Gastroesophageal sphincter (tissue), 4 donors: ENCODE measurements at regions not wholly inside any gene's neighbourhood (a gene's known extent, or its start where the extent isn't known, plus 50 kb on each side); places are given as distances from the start of the nearest gene placed in this dataset.

ENCODE experiments used
- ATAC-seq: fragments of 150-250 bp; one replicate; pipeline ENCODE4 v1.9.1; 2016; ENCODE audit warnings: mild to moderate bottlenecking, moderate library complexity
- H3K27ac ChIP-seq, 4 donors: fragments of 200-600 bp; sonication (generic) in 3 of 4; 1 replicate in 3 of 4; 2 replicates in 1 of 4; pipeline ENCODE4 v1.5.1; 2016 to 2019
- H3K27me3 ChIP-seq: fragments of 200-600 bp; sonication (generic); one replicate; pipeline ENCODE4 v1.5.1; 2019
- H3K36me3 ChIP-seq, 2 donors: fragments of 200-600 bp; sonication (generic); one replicate each; pipeline ENCODE4 v1.5.1; 2019; ENCODE audit warnings: control low read depth in 1 of 2
- H3K4me1 ChIP-seq, 3 donors: fragments of 200-600 bp; sonication (generic); 1 replicate in 2 of 3; 2 replicates in 1 of 3; pipeline ENCODE4 v1.5.1; 2016 to 2019; ENCODE audit warnings: control low read depth in 2 of 3
- H3K4me3 ChIP-seq, 2 donors: fragments of 200-600 bp; sonication (generic); one replicate each; pipeline ENCODE4 v1.5.1; 2019; ENCODE audit warnings: mild to moderate bottlenecking in 1 of 2, moderate library complexity in 1 of 2
- H3K9me3 ChIP-seq, 3 donors: fragments of 200-600 bp; sonication (generic); one replicate each; pipeline ENCODE4 v1.5.1; 2017 to 2019; ENCODE audit warnings: control low read depth in 2 of 3
- EP300 ChIP-seq: sonication (generic); formaldehyde crosslinking; IDR thresholded peaks from one replicate; pipeline ENCODE4 v1.6.1; 2017; ENCODE audit warnings: antibody characterized with exemption, mild to moderate bottlenecking
- POLR2A ChIP-seq, 2 donors: fragments of 450-650 bp; IDR thresholded peaks; one replicate each; pipeline ENCODE4 v1.6.1; 2017; ENCODE audit warnings: antibody characterized with exemption in 2 of 2, mild to moderate bottlenecking in 2 of 2, moderate library complexity in 1 of 2
- POLR2AphosphoS5 ChIP-seq: sonication (generic); formaldehyde crosslinking; IDR thresholded peaks from one replicate; pipeline ENCODE4 v1.6.1; 2017; ENCODE audit warnings: antibody characterized with exemption
- WGBS, 2 donors: methylation state at CpG; one replicate each; pipeline ENCODE4 v1.1.5; 2018; ENCODE audit warnings: low coverage in 1 of 2; 5-methylcytosine and 5-hydroxymethylcytosine counted together
- TF ChIP-seq, protein P1 (sequence below), 4 experiments: fragments of 200-600 bp in 2 of 4; fragments of 450-650 bp in 2 of 4; sonication (generic) in 1 of 4; IDR thresholded peaks; one replicate each; pipeline ENCODE4 v1.5.1; 2017 to 2019; ENCODE audit warnings: antibody characterized with exemption in 4 of 4, mild to moderate bottlenecking in 2 of 4, moderate library complexity in 2 of 4

DNA sequence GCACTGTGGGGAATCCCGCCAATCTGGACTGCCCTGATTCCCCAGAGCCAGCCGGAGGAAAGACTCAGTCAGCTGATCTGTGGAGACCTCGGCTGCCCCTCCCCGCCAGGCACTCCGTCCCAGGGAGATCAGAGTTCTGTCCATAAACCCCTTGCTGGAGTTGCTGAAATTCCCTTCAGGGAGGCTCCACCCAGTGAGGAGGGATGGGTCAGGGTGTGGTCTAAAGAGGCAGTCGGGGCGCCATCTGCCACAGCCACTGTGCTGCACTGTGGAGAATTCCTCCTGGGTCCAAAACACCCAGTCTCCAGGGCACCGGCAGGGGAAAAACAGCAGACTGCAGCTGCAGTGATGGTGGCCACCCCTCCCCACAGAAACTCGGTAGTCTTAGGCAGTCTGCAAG, 1922.3 kb upstream of the FLRT2 start:
- H3K27me3 ChIP-seq, result no peaks in the 10 kb centered on the region
- no peak for ATAC-seq
- no peaks in the 10 kb centered on the region for H3K36me3 ChIP-seq
- WGBS, 2 donors, result no CpG with 5 or more reads among the region's 9 CpGs
- no peaks in the 10 kb centered on the region for H3K4me1 ChIP-seq
- H3K27ac ChIP-seq, result no peak overlapping the region
- no peak overlapping the region for H3K4me3 ChIP-seq
- TF ChIP-seq, protein P1, sequence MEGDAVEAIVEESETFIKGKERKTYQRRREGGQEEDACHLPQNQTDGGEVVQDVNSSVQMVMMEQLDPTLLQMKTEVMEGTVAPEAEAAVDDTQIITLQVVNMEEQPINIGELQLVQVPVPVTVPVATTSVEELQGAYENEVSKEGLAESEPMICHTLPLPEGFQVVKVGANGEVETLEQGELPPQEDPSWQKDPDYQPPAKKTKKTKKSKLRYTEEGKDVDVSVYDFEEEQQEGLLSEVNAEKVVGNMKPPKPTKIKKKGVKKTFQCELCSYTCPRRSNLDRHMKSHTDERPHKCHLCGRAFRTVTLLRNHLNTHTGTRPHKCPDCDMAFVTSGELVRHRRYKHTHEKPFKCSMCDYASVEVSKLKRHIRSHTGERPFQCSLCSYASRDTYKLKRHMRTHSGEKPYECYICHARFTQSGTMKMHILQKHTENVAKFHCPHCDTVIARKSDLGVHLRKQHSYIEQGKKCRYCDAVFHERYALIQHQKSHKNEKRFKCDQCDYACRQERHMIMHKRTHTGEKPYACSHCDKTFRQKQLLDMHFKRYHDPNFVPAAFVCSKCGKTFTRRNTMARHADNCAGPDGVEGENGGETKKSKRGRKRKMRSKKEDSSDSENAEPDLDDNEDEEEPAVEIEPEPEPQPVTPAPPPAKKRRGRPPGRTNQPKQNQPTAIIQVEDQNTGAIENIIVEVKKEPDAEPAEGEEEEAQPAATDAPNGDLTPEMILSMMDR (IDR thresholded peaks at IDR 0.05), result no peak
- peaks cover 0 to 10% (median 0%) of the 10 kb centered on the region in 3 donors for H3K9me3 ChIP-seq

DNA sequence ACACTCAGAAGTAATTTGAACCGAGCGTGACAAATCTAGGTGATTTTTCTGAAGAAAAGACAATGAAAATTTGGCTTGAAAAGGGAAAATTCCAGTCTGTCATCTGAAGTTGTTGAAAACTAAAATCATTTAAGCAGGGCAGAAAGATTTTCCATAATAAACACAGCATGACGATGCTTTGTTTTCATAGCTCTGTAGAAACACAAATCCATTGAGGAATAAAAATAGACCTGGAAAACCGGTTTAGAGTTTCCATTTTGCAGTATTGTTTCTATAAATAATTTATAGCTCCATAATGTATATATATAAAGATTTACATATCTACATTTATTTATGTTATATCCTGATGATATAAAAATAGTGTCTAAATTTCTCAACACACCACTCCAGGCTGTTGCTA, 1918.5 kb upstream of the FLRT2 start:
- Histone ChIP-seq H3K9me3 (no peaks in the 10 kb centered on the region), H3K4me1 (no peaks in the 10 kb centered on the region), H3K4me3 (no peak overlapping the region), H3K36me3 (no peaks in the 10 kb centered on the region), H3K27me3 (no peaks in the 10 kb centered on the region), H3K27ac (no peak overlapping the region)
- TF ChIP-seq POLR2AphosphoS5, result no peak
- TF ChIP-seq POLR2A (IDR thresholded peaks at IDR 0.05), result no peak
- TF ChIP-seq, protein P1 (IDR thresholded peaks at IDR 0.05), result no peak
- no peak for TF ChIP-seq EP300
- ATAC-seq, result no peak
- WGBS, 2 donors, result 30 to 40% methylated on average over 4 of the region's 4 CpGs

DNA sequence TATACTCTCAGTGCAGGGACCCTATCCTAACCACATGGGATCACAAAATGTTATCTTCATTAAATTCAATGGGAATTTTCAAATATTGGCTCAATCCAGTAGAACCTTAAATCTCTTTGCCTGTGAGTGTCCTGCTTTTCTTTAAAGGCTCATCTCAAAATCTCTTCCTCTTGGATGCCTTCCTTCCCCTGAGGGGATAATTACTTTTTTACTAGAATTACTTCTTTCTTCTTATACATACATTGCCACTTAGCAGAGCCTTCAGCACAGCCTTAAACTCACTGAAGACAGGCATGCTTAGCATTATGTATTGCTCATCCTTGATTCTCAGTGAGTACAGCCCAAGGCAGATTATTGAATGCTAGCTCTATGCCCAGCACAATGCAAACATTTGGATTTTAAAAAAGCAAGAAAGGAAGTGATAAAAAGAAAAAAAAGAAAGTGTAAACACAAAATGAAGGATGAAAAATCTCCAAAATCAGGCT, 1918.0 kb upstream of the FLRT2 start:
- Histone ChIP-seq H3K36me3 (no peaks in the 10 kb centered on the region), H3K27me3 (no peaks in the 10 kb centered on the region), H3K27ac (no peak overlapping the region), H3K9me3 (no peaks in the 10 kb centered on the region), H3K4me1 (no peaks in the 10 kb centered on the region), H3K4me3 (no peak overlapping the region)
- no peak for ATAC-seq
- TF ChIP-seq POLR2AphosphoS5 (no peak), EP300 (no peak), POLR2A (IDR thresholded peaks at IDR 0.05) (no peak)

DNA sequence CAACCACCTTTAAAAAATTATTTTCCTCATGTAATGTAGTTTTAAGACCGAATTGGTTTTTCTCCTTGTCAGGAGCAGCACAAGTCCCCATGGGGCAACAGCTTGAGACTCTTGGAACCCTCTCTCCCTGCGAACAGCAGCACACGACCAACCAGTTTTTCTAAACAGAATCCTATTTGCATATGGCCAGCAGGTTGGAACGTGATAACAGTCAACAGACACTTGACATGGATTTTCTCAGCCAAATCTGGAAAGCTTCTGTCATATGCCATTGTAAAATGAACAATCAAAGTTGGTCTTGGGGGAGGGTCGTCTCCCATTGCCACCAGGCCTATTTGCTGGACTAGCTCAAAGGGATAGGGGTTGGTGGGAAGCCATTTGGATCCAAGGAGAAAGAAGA, 1915.0 kb upstream of the FLRT2 start:
- no peaks in the 10 kb centered on the region for H3K9me3 ChIP-seq
- H3K27me3 ChIP-seq, result no peaks in the 10 kb centered on the region
- 57 to 72% methylated on average over 1 to 5 of the region's 5 CpGs for WGBS, 2 donors
- no peak for TF ChIP-seq POLR2AphosphoS5
- TF ChIP-seq, protein P1 (IDR thresholded peaks at IDR 0.05), result no peak
- TF ChIP-seq POLR2A (IDR thresholded peaks at IDR 0.05), result no peak
- no peak for TF ChIP-seq EP300
- H3K36me3 ChIP-seq, result no peaks in the 10 kb centered on the region
- H3K4me3 ChIP-seq, result no peak overlapping the region
- H3K4me1 ChIP-seq, result no peaks in the 10 kb centered on the region
- no peak for ATAC-seq
- no peak overlapping the region for H3K27ac ChIP-seq

DNA sequence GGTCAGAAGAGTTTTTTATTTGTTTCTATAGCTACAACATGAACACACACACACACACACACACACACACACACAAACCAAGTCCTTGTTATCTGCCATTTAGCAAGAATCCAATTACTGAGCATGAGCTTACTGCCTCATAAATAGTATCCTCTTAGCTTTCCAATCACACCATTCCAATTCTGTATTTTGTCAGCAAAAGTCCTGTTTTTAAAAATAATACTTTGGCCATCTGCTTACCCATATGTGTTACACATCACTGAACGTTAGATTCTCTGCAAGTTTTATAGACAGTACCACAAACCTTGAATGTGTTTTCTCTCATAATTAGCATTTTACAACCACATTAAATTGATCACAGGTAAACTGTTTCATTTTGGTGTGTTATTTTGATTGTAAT, 1905.4 kb upstream of the FLRT2 start:
- Histone ChIP-seq H3K27me3 (no peaks in the 10 kb centered on the region), H3K9me3 (no peaks in the 10 kb centered on the region), H3K4me1 (no peaks in the 10 kb centered on the region), H3K36me3 (no peaks in the 10 kb centered on the region), H3K27ac (no peak overlapping the region), H3K4me3 (no peak overlapping the region)
- ATAC-seq, result no peak
- TF ChIP-seq, protein P1 (IDR thresholded peaks at IDR 0.05), result no peak
- no peak for TF ChIP-seq POLR2AphosphoS5
- TF ChIP-seq POLR2A (IDR thresholded peaks at IDR 0.05), result no peak
- TF ChIP-seq EP300, result no peak
- 39 to 40% methylated on average over 1 of the region's 1 CpG for WGBS, 2 donors

DNA sequence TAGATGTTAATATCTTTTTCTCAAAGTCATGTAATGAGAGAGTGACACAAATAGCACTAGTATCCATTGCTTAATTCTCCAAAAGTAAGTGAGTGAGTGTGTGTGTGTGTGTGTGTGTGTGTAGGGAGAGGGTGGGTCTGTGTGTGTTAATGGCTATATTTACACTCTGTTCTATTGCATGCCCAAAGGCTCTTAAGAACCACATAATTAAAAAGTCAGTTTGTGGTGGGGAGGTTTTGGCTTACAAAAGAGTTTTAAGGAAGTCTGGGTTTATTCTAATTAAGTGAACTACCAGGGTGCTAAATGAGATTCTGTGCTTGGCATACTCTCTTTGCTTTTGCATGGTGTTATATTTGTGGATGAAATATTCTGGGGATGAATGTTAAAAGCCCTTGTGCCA, 1897.6 kb upstream of the FLRT2 start:
- H3K27ac ChIP-seq, result no peak overlapping the region
- no peaks in the 10 kb centered on the region for H3K36me3 ChIP-seq
- no peaks in the 10 kb centered on the region for H3K9me3 ChIP-seq
- H3K4me3 ChIP-seq, result no peak overlapping the region
- no peaks in the 10 kb centered on the region for H3K4me1 ChIP-seq
- H3K27me3 ChIP-seq, result no peaks in the 10 kb centered on the region
- no peak for TF ChIP-seq EP300
- TF ChIP-seq POLR2A (IDR thresholded peaks at IDR 0.05), result no peak
- no peak for TF ChIP-seq POLR2AphosphoS5
- TF ChIP-seq, protein P1 (IDR thresholded peaks at IDR 0.05), result no peak
- ATAC-seq, result no peak
